SK-N-MC (cell line): ENCODE measurements at regions not wholly inside any gene's neighbourhood (a gene's known extent, or its start where the extent isn't known, plus 50 kb on each side); places are given as distances from the start of the nearest gene placed in this dataset.

Source experiments
- EZH2 ChIP-seq: fragments of 200-600 bp; sonication (generic); IDR thresholded peaks from one replicate; pipeline ENCODE4 v1.6.1; 2017; ENCODE audit warnings: antibody characterized with exemption
- FOXP2 ChIP-seq: optimal IDR thresholded peaks from 2 replicates; pipeline ENCODE3; 2011; ENCODE audit warnings: mild to moderate bottlenecking, moderate library complexity; ENCODE audit not compliant: insufficient read depth; ENCODE audit errors: extremely low read length, control extremely low read depth
- POLR2AphosphoS5 ChIP-seq: IDR thresholded peaks from 2 replicates; pipeline ENCODE4 v1.6.1; 2012; ENCODE audit warnings: mild to moderate bottlenecking, low read depth, low read length, borderline replicate concordance

- TF ChIP-seq EZH2 = no peak
- TF ChIP-seq POLR2AphosphoS5 = no peak
- no peak for TF ChIP-seq FOXP2
Measured at GRCh38 chr9:100879884-100880283, 148.6 kb upstream of the PLPPR1 start.
